Mesothelial cell of epicardium (in vitro differentiated cells): ENCODE measurements at regions not wholly inside any gene's neighbourhood (a gene's known extent, or its start where the extent isn't known, plus 50 kb on each side); places are given as distances from the start of the nearest gene placed in this dataset.

Experiments used
- DNase-seq, 2 experiments: peaks; one replicate each; pipeline ENCODE4 v3.0.0; 2021; ENCODE audit warnings: low spot score in 2 of 2; ENCODE audit not compliant: unreplicated experiment in 2 of 2
- H3K27ac Mint-ChIP-seq: 2 replicates; pipeline ENCODE4 v1.8.0; 2021; ENCODE audit warnings: mixed read lengths
- H3K27me3 Mint-ChIP-seq: 2 replicates; pipeline ENCODE4 v1.8.0; 2021; ENCODE audit warnings: low read depth, mixed read lengths
- H3K36me3 Mint-ChIP-seq: 2 replicates; pipeline ENCODE4 v1.8.0; 2021; ENCODE audit warnings: mixed read lengths
- H3K4me1 Mint-ChIP-seq: 2 replicates; pipeline ENCODE4 v1.8.0; 2021; ENCODE audit warnings: mixed read lengths
- H3K4me3 Mint-ChIP-seq: 2 replicates; pipeline ENCODE4 v1.8.0; 2021; ENCODE audit warnings: mild to moderate bottlenecking, moderate library complexity, mixed read lengths
- H3K9me3 Mint-ChIP-seq: 2 replicates; pipeline ENCODE4 v1.8.0; 2021; ENCODE audit warnings: mixed read lengths
- TF ChIP-seq, protein P1 (sequence below): fragments of 200-600 bp; sonication (generic); IDR thresholded peaks from one replicate; pipeline ENCODE4 v1.5.0; 2021; ENCODE audit warnings: antibody characterized with exemption; ENCODE audit not compliant: unreplicated experiment

- H3K27ac Mint-ChIP-seq, result no peak overlapping the region
- H3K9me3 Mint-ChIP-seq, result peaks cover 24% of the 10 kb centered on the region
- TF ChIP-seq, protein P1, sequence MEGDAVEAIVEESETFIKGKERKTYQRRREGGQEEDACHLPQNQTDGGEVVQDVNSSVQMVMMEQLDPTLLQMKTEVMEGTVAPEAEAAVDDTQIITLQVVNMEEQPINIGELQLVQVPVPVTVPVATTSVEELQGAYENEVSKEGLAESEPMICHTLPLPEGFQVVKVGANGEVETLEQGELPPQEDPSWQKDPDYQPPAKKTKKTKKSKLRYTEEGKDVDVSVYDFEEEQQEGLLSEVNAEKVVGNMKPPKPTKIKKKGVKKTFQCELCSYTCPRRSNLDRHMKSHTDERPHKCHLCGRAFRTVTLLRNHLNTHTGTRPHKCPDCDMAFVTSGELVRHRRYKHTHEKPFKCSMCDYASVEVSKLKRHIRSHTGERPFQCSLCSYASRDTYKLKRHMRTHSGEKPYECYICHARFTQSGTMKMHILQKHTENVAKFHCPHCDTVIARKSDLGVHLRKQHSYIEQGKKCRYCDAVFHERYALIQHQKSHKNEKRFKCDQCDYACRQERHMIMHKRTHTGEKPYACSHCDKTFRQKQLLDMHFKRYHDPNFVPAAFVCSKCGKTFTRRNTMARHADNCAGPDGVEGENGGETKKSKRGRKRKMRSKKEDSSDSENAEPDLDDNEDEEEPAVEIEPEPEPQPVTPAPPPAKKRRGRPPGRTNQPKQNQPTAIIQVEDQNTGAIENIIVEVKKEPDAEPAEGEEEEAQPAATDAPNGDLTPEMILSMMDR, result no peak
- no peak overlapping the region for H3K4me3 Mint-ChIP-seq
- H3K36me3 Mint-ChIP-seq, result peaks cover 7% of the 10 kb centered on the region
- H3K27me3 Mint-ChIP-seq, result no peaks in the 10 kb centered on the region
- peaks cover 4% of the 10 kb centered on the region for H3K4me1 Mint-ChIP-seq
- no peak for DNase-seq
Observed at GRCh38 chr20:12660918-12661317, 347.9 kb upstream of the SPTLC3 start.

GRCh38 chr20:12670301-12670700 lies 338.5 kb upstream of the SPTLC3 start:
- H3K9me3 Mint-ChIP-seq, result peaks cover 10% of the 10 kb centered on the region
- no peak overlapping the region for H3K27ac Mint-ChIP-seq
- H3K27me3 Mint-ChIP-seq, result no peaks in the 10 kb centered on the region
- TF ChIP-seq, protein P1, result no peak
- peaks cover 2% of the 10 kb centered on the region for H3K4me1 Mint-ChIP-seq
- no peaks in the 10 kb centered on the region for H3K36me3 Mint-ChIP-seq
- no peak for DNase-seq
- no peak overlapping the region for H3K4me3 Mint-ChIP-seq

DNA sequence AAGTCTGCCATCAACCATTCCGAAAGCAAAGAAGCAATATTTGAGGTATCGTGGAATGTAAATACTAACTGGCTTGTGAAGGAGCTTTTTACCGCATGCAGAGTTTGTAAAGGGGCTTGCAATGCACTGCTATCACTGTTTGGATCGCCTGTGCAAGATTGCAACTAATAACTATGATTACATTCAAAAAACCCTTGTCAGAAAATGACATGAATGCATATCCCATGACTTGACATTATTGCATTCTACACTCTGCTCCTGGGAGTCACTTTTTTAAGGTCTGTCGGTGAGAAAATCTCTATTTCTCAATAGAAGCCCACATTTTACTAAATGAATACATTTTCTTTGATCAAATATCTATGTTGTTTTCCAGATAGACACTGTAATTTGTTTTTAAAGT lies 335.4 kb upstream of the SPTLC3 start:
- H3K27ac Mint-ChIP-seq, result no peak overlapping the region
- DNase-seq, result no peak
- peaks cover 10% of the 10 kb centered on the region for H3K9me3 Mint-ChIP-seq
- TF ChIP-seq, protein P1, result no peak
- no peaks in the 10 kb centered on the region for H3K27me3 Mint-ChIP-seq
- no peak overlapping the region for H3K4me3 Mint-ChIP-seq
- H3K4me1 Mint-ChIP-seq, result peaks cover 5% of the 10 kb centered on the region
- no peaks in the 10 kb centered on the region for H3K36me3 Mint-ChIP-seq

DNA sequence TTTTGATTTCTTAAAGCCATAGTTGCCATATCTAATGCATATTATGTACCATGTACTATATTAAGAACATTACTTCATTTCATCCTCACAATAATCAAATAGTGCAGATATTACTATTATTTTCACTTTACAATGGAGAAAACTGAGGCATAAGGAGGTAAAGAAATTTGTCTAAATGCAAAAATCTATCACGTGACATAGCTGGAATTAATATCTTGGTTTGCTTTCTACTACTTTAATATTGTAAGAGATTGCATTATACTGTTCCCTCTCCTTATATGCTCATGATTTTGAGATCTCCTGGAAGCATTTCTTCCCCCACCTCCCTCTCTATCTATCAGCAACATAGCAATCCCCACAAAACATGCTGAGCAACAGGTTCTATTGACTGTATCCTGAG lies 330.8 kb upstream of the SPTLC3 start:
- no peak for DNase-seq
- Mint-ChIP-seq H3K27ac (no peak overlapping the region), H3K36me3 (no peaks in the 10 kb centered on the region), H3K4me3 (no peak overlapping the region), H3K27me3 (no peaks in the 10 kb centered on the region), H3K9me3 (no peaks in the 10 kb centered on the region), H3K4me1 (peaks cover 5% of the 10 kb centered on the region)
- TF ChIP-seq, protein P1, result no peak

GRCh38 chr20:12679447-12679846 lies 329.3 kb upstream of the SPTLC3 start:
- H3K4me1 Mint-ChIP-seq, result peaks cover 3% of the 10 kb centered on the region
- TF ChIP-seq, protein P1, result no peak
- H3K4me3 Mint-ChIP-seq, result no peak overlapping the region
- no peak overlapping the region for H3K27ac Mint-ChIP-seq
- H3K36me3 Mint-ChIP-seq, result no peaks in the 10 kb centered on the region
- H3K9me3 Mint-ChIP-seq, result no peaks in the 10 kb centered on the region
- no peaks in the 10 kb centered on the region for H3K27me3 Mint-ChIP-seq
- no peak for DNase-seq

- Mint-ChIP-seq H3K27me3 (no peaks in the 10 kb centered on the region), H3K9me3 (no peaks in the 10 kb centered on the region), H3K27ac (no peak overlapping the region), H3K4me3 (no peak overlapping the region), H3K36me3 (no peaks in the 10 kb centered on the region), H3K4me1 (no peaks in the 10 kb centered on the region)
- DNase-seq, result no peak
- TF ChIP-seq, protein P1, result no peak
Observed at GRCh38 chr20:12682613-12683012, 326.2 kb upstream of the SPTLC3 start.
